ENCODE measurements at regions not wholly inside any gene's neighbourhood (a gene's known extent, or its start where the extent isn't known, plus 50 kb on each side); places are given as distances from the start of the nearest gene placed in this dataset.
A peak's percentile ranks its signal among the peaks of the same experiment; 100 is the strongest.

GRCh38 chr15:100725121-100726069 is 123.0 kb downstream of the ASB7 start:
- no peak for TF ChIP-seq CTCF (conservative IDR thresholded peaks at IDR 0.05; ENCODE audit: control insufficient read depth, insufficient read depth, low read depth, low read length)
- H3K4me3 ChIP-seq (ENCODE audit: control insufficient read depth, low read depth, low read length) = no peak overlapping the region
- peak; percentile 91 for DNase-seq (ENCODE audit: low read depth)

DNA sequence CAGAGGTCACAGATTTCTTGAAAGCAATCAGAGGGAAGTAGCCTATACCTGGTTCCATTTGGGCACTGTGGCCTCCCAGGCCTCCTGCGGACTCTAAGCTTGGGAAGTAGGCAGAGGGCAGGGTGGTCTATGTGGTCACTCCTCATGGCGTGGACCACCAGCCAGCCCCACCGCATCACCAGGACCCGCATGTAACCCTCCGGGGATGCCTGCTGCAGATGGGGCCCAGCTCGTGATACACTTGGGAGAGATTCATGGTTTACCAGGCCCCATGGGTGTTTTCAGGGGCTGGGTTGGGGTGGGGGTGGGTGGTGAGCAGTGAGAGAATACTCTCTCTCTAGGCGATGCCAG is 123.7 kb downstream of the ASB7 start:
- no peak overlapping the region for H3K4me3 ChIP-seq (ENCODE audit: control insufficient read depth, low read depth, low read length)
- TF ChIP-seq CTCF (conservative IDR thresholded peaks at IDR 0.05; ENCODE audit: control insufficient read depth, insufficient read depth, low read depth, low read length) = no peak
- DNase-seq (ENCODE audit: low read depth) = no peak

DNA sequence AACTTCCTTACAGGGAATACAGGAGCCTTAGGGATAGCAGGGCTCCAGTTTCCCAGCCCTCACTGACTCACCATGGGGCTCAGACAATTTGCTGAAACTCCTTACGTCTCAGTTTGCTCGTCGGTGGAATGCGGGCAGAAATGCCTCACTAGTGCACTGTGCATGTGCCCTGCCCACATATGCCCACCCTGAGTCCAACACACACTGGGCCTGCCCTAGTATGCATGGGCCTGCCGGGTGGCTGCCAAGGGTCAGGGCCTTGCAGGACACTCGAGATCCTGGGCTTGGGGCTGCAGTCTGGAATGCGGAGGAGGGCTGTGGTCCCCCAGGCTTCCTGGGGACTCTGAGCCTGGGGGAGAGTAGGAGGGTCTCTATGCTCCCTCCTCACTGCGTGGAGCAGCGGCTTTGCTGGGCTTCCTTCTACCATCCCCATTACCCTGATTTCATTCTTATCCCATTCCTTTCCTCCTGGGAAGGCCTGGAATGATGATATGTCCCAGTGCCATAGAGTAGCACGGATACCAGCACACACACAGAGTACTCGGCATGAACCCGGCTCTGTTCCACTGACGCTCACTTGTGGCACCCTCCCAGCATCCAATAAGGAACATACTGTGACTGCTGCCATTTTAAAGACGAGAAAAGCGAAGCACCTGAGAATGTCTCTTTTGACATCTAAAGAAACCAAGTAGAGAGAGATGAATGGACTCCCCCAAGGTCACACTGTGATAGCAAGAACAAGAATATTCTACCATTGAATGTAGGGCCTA is 124.2 kb downstream of the ASB7 start:
- H3K4me3 ChIP-seq (ENCODE audit: control insufficient read depth, low read depth, low read length) = no peak overlapping the region
- no peak for TF ChIP-seq CTCF (conservative IDR thresholded peaks at IDR 0.05; ENCODE audit: control insufficient read depth, insufficient read depth, low read depth, low read length)
- DNase-seq (ENCODE audit: low read depth) = peak; percentile 79

DNA sequence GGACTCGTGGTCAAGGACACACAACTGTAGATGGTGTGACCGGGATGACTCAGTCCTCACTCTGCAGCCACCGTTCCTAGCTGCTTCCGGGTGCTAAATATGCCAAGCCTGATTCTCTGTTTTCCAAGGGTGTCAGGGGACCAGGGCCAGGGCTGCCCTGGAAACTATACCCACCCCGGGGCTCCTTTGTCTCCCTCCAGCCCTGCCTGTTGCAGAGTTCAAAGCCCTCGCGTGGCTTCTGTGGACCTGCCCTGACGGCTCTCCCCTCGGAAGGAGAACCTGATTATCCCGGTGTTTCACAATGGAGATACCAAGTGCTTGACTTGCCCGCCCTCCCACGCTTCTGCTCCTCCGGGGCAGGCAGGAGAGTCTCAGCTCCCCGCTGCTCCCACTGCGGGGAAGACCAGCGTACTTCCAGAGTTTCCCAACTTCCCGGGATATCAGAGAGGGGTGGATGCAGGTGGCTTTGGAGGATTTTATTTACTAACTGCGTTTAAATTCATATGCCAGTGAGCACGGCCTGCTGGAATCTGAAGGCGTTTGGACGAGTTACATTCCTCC is 125.0 kb downstream of the ASB7 start:
- no peak overlapping the region for H3K4me3 ChIP-seq (ENCODE audit: control insufficient read depth, low read depth, low read length)
- peak; percentile 64 for DNase-seq (ENCODE audit: low read depth)
- no peak for TF ChIP-seq CTCF (conservative IDR thresholded peaks at IDR 0.05; ENCODE audit: control insufficient read depth, insufficient read depth, low read depth, low read length)

- DNase-seq (ENCODE audit: low read depth) = no peak
- no peak for TF ChIP-seq CTCF (conservative IDR thresholded peaks at IDR 0.05; ENCODE audit: control insufficient read depth, insufficient read depth, low read depth, low read length)
- no peak overlapping the region for H3K4me3 ChIP-seq (ENCODE audit: control insufficient read depth, low read depth, low read length)
Measured at GRCh38 chr15:100728371-100729201, 126.2 kb downstream of the ASB7 start.

- H3K4me3 ChIP-seq (ENCODE audit: control insufficient read depth, low read depth, low read length) = no peak overlapping the region
- no peak for DNase-seq (ENCODE audit: low read depth)
- no peak for TF ChIP-seq CTCF (conservative IDR thresholded peaks at IDR 0.05; ENCODE audit: control insufficient read depth, insufficient read depth, low read depth, low read length)
Measured at GRCh38 chr15:100729461-100729860, 127.1 kb downstream of the ASB7 start.

All from fibroblast of mammary gland (primary cell).